ENCODE measurements at regions not wholly inside any gene's neighbourhood (a gene's known extent, or its start where the extent isn't known, plus 50 kb on each side); places are given as distances from the start of the nearest gene placed in this dataset.
A peak's percentile ranks its signal among the peaks of the same experiment; 100 is the strongest.

DNA sequence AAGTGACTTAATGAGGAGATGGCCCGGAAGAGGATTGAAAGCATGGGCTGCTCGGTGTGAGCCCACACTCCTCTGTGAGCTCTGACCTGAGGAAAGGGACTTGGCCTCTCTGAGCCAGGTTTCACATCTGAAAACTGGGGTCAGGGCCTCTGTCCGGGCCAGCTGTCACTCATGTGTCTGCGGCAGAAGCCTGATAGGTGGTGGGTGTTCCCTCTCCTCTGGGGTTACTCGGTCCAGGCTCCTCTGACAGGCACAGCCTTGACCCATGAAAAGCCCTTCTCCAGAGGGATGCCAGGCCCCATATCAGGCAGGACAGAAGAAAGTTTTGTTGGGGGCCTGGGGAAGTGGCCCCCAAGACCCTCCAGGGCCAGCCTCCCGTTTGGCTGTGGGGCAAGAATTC is 131.4 kb downstream of the CHSY1 start:
- Histone ChIP-seq H3K27me3 (ENCODE audit: insufficient read depth, low read length) (no peaks in the 10 kb centered on the region), H3K9me3 (ENCODE audit: control insufficient read depth, low read depth, low read length) (no peaks in the 10 kb centered on the region), H3K9ac (ENCODE audit: extremely low read depth, insufficient read length, low read length) (no peak overlapping the region), H3K23ac (ENCODE audit: insufficient read length, low read depth, low read length) (no peak overlapping the region), H2BK12ac (ENCODE audit: insufficient read length, low read depth, low read length) (no peak overlapping the region), H3K18ac (ENCODE audit: insufficient read length, low read depth, low read length) (no peak overlapping the region), H3K79me1 (ENCODE audit: insufficient read depth, low read depth, low read length, poor library complexity, severe bottlenecking) (no peaks in the 10 kb centered on the region), H4K8ac (replicated peaks; ENCODE audit: insufficient read length, low read depth, low read length) (no peak overlapping the region), H2BK20ac (ENCODE audit: low read depth, low read length, poor library complexity, severe bottlenecking) (no peak overlapping the region), H3K23me2 (ENCODE audit: insufficient read length, low read depth, low read length, poor library complexity, severe bottlenecking) (no peaks in the 10 kb centered on the region), H4K91ac (ENCODE audit: insufficient read length, low read depth, low read length) (no peak overlapping the region), H2BK5ac (ENCODE audit: insufficient read length, low read length) (no peak overlapping the region), H2AFZ (ENCODE audit: low read length) (no peak overlapping the region), H3K79me2 (ENCODE audit: insufficient read depth, low read length) (no peaks in the 10 kb centered on the region), H2BK120ac (ENCODE audit: low read depth, low read length, poor library complexity, severe bottlenecking) (no peak overlapping the region), H2AK5ac (ENCODE audit: insufficient read length, low read length) (no peak overlapping the region), H2BK15ac (ENCODE audit: low read depth, low read length) (no peak overlapping the region), H4K5ac (ENCODE audit: insufficient read length, low read depth, low read length) (no peak overlapping the region), H3K14ac (ENCODE audit: insufficient read depth, low read length) (no peak overlapping the region), H3K4ac (ENCODE audit: low read depth, low read length) (no peak overlapping the region), H3K4me2 (ENCODE audit: insufficient read depth, insufficient read length, low read length) (no peak overlapping the region), H3K4me1 (ENCODE audit: insufficient read depth, low read length) (no peaks in the 10 kb centered on the region; the same call in 1 of the 2 replicates), H3K56ac (ENCODE audit: insufficient read length, low read depth, low read length) (no peak overlapping the region), H4K20me1 (ENCODE audit: control insufficient read depth, insufficient read depth, insufficient read length) (no peaks in the 10 kb centered on the region), H3K27ac (ENCODE audit: insufficient read length, low read depth, low read length) (no peak overlapping the region), H3T11ph (ENCODE audit: low read length) (no peak overlapping the region)
- TF ChIP-seq, protein P1, sequence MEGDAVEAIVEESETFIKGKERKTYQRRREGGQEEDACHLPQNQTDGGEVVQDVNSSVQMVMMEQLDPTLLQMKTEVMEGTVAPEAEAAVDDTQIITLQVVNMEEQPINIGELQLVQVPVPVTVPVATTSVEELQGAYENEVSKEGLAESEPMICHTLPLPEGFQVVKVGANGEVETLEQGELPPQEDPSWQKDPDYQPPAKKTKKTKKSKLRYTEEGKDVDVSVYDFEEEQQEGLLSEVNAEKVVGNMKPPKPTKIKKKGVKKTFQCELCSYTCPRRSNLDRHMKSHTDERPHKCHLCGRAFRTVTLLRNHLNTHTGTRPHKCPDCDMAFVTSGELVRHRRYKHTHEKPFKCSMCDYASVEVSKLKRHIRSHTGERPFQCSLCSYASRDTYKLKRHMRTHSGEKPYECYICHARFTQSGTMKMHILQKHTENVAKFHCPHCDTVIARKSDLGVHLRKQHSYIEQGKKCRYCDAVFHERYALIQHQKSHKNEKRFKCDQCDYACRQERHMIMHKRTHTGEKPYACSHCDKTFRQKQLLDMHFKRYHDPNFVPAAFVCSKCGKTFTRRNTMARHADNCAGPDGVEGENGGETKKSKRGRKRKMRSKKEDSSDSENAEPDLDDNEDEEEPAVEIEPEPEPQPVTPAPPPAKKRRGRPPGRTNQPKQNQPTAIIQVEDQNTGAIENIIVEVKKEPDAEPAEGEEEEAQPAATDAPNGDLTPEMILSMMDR (conservative IDR thresholded peaks at IDR 0.05): no peak
- Mint-ChIP-seq H3K27ac (peak overlapping the region in 1 of 3 experiments; percentile 91; a peak in 2 of 7 replicates), H3K9me3 (no peaks in the 10 kb centered on the region; a peak in 1 of 5 replicates), H3K4me1 (peaks cover 16 to 34% of the 10 kb centered on the region in 2 experiments), H3K27me3 (ENCODE audit: low read depth) (peaks cover 3% of the 10 kb centered on the region; the same call in 1 of the 2 replicates), H3K36me3 (ENCODE audit: insufficient read depth in 1 of 3, low read depth in 3 of 3) (no peaks in the 10 kb centered on the region), H3K4me3 (no peak overlapping the region)
- DNase-seq: no peak
- no CpG with 5 or more reads among the region's 6 CpGs for whole genome bisulfite sequencing (ENCODE audit: extremely low coverage, insufficient read length, low lambda C conversion rate)
